Gastroesophageal sphincter (tissue), 4 donors: ENCODE measurements at regions not wholly inside any gene's neighbourhood (a gene's known extent, or its start where the extent isn't known, plus 50 kb on each side); places are given as distances from the start of the nearest gene placed in this dataset.

Experiments used
- ATAC-seq: fragments of 150-250 bp; one replicate; pipeline ENCODE4 v1.9.1; 2016; ENCODE audit warnings: mild to moderate bottlenecking, moderate library complexity
- H3K27ac ChIP-seq, 4 donors: fragments of 200-600 bp; sonication (generic) in 3 of 4; 1 replicate in 3 of 4; 2 replicates in 1 of 4; pipeline ENCODE4 v1.5.1; 2016 to 2019
- H3K27me3 ChIP-seq: fragments of 200-600 bp; sonication (generic); one replicate; pipeline ENCODE4 v1.5.1; 2019
- H3K36me3 ChIP-seq, 2 donors: fragments of 200-600 bp; sonication (generic); one replicate each; pipeline ENCODE4 v1.5.1; 2019; ENCODE audit warnings: control low read depth in 1 of 2
- H3K4me1 ChIP-seq, 3 donors: fragments of 200-600 bp; sonication (generic); 1 replicate in 2 of 3; 2 replicates in 1 of 3; pipeline ENCODE4 v1.5.1; 2016 to 2019; ENCODE audit warnings: control low read depth in 2 of 3
- H3K4me3 ChIP-seq, 2 donors: fragments of 200-600 bp; sonication (generic); one replicate each; pipeline ENCODE4 v1.5.1; 2019; ENCODE audit warnings: mild to moderate bottlenecking in 1 of 2, moderate library complexity in 1 of 2
- H3K9me3 ChIP-seq, 3 donors: fragments of 200-600 bp; sonication (generic); one replicate each; pipeline ENCODE4 v1.5.1; 2017 to 2019; ENCODE audit warnings: control low read depth in 2 of 3
- CTCF ChIP-seq, 4 experiments: fragments of 200-600 bp in 2 of 4; fragments of 450-650 bp in 2 of 4; sonication (generic) in 1 of 4; IDR thresholded peaks; one replicate each; pipeline ENCODE4 v1.5.1; 2017 to 2019; ENCODE audit warnings: antibody characterized with exemption in 4 of 4, mild to moderate bottlenecking in 2 of 4, moderate library complexity in 2 of 4
- EP300 ChIP-seq: sonication (generic); formaldehyde crosslinking; IDR thresholded peaks from one replicate; pipeline ENCODE4 v1.6.1; 2017; ENCODE audit warnings: antibody characterized with exemption, mild to moderate bottlenecking
- POLR2A ChIP-seq, 2 donors: fragments of 450-650 bp; IDR thresholded peaks; one replicate each; pipeline ENCODE4 v1.6.1; 2017; ENCODE audit warnings: antibody characterized with exemption in 2 of 2, mild to moderate bottlenecking in 2 of 2, moderate library complexity in 1 of 2
- POLR2AphosphoS5 ChIP-seq: sonication (generic); formaldehyde crosslinking; IDR thresholded peaks from one replicate; pipeline ENCODE4 v1.6.1; 2017; ENCODE audit warnings: antibody characterized with exemption
- WGBS, 2 donors: methylation state at CpG; one replicate each; pipeline ENCODE4 v1.1.5; 2018; ENCODE audit warnings: low coverage in 1 of 2; 5-methylcytosine and 5-hydroxymethylcytosine counted together

GRCh38 chr5:138640138-138640537 is 64.9 kb upstream of the HSPA9 start:
- no peaks in the 10 kb centered on the region for H3K9me3 ChIP-seq
- no peaks in the 10 kb centered on the region for H3K36me3 ChIP-seq
- H3K4me1 ChIP-seq: peaks cover 0 to 9% (median 1%) of the 10 kb centered on the region in 3 donors
- TF ChIP-seq POLR2A (IDR thresholded peaks at IDR 0.05): no peak
- TF ChIP-seq EP300: no peak
- TF ChIP-seq CTCF (IDR thresholded peaks at IDR 0.05): no peak
- TF ChIP-seq POLR2AphosphoS5: no peak
- ATAC-seq: no peak
- H3K27me3 ChIP-seq: no peaks in the 10 kb centered on the region
- H3K4me3 ChIP-seq: no peak overlapping the region
- 86 to 95% methylated on average over 1 to 4 of the region's 5 CpGs for WGBS, 2 donors
- H3K27ac ChIP-seq: no peak overlapping the region

GRCh38 chr5:138639326-138639725 is 64.1 kb upstream of the HSPA9 start:
- no peak overlapping the region for H3K27ac ChIP-seq
- H3K4me3 ChIP-seq: no peak overlapping the region
- H3K9me3 ChIP-seq: no peaks in the 10 kb centered on the region
- H3K4me1 ChIP-seq: peaks cover 0 to 16% (median 3%) of the 10 kb centered on the region in 3 donors
- WGBS, 2 donors: 73 to 100% methylated on average over 2 to 3 of the region's 3 CpGs
- ATAC-seq: no peak
- no peak for TF ChIP-seq EP300
- no peak for TF ChIP-seq CTCF (IDR thresholded peaks at IDR 0.05)
- no peak for TF ChIP-seq POLR2A (IDR thresholded peaks at IDR 0.05)
- TF ChIP-seq POLR2AphosphoS5: no peak
- no peaks in the 10 kb centered on the region for H3K27me3 ChIP-seq
- no peaks in the 10 kb centered on the region for H3K36me3 ChIP-seq

- Histone ChIP-seq H3K27ac (no peak overlapping the region), H3K27me3 (no peaks in the 10 kb centered on the region), H3K4me3 (no peak overlapping the region), H3K9me3 (no peaks in the 10 kb centered on the region), H3K36me3 (no peaks in the 10 kb centered on the region), H3K4me1 (peaks cover 0 to 16% (median 3%) of the 10 kb centered on the region in 3 donors)
- 95% methylated on average over 3 of the region's 4 CpGs for WGBS, 2 donors
- no peak for ATAC-seq
- TF ChIP-seq POLR2AphosphoS5 (no peak), CTCF (IDR thresholded peaks at IDR 0.05) (no peak), EP300 (no peak), POLR2A (IDR thresholded peaks at IDR 0.05) (no peak)
These were observed 62.1 kb upstream of the HSPA9 start for GRCh38 chr5:138637256-138637655.

- Histone ChIP-seq H3K4me1 (peaks cover 0 to 16% (median 3%) of the 10 kb centered on the region in 3 donors), H3K4me3 (no peak overlapping the region), H3K27me3 (no peaks in the 10 kb centered on the region), H3K9me3 (no peaks in the 10 kb centered on the region), H3K27ac (no peak overlapping the region), H3K36me3 (no peaks in the 10 kb centered on the region)
- no peak for ATAC-seq
- TF ChIP-seq CTCF (IDR thresholded peaks at IDR 0.05): no peak
- WGBS, 2 donors: 94 to 97% methylated on average over 3 to 4 of the region's 5 CpGs
These were observed 61.3 kb upstream of the HSPA9 start for GRCh38 chr5:138636398-138636944.

- Histone ChIP-seq H3K27me3 (no peaks in the 10 kb centered on the region), H3K9me3 (no peaks in the 10 kb centered on the region), H3K4me1 (peaks cover 0 to 16% (median 3%) of the 10 kb centered on the region in 3 donors), H3K36me3 (no peaks in the 10 kb centered on the region), H3K27ac (peak overlapping the region in 2 of 4 donors; percentile 60 to 75), H3K4me3 (no peak overlapping the region)
- TF ChIP-seq POLR2A (IDR thresholded peaks at IDR 0.05) (no peak), CTCF (IDR thresholded peaks at IDR 0.05) (no peak), EP300 (no peak), POLR2AphosphoS5 (no peak)
- 64 to 86% methylated on average over 3 to 4 of the region's 5 CpGs for WGBS, 2 donors
- ATAC-seq: no peak
These were observed 60.5 kb upstream of the HSPA9 start for GRCh38 chr5:138635708-138636107.
